DOHH2 (cell line): ENCODE measurements at regions not wholly inside any gene's neighbourhood (a gene's known extent, or its start where the extent isn't known, plus 50 kb on each side); places are given as distances from the start of the nearest gene placed in this dataset.

Experiments
- EZH2phosphoT487 ChIP-seq: fragments of 200-600 bp; sonication (generic); IDR thresholded peaks from 2 replicates; pipeline ENCODE4 v1.6.1; 2017; ENCODE audit warnings: borderline replicate concordance, mild to moderate bottlenecking, antibody characterized with exemption, low read length, moderate library complexity, mixed read lengths
- TF ChIP-seq, protein P1 (sequence below): fragments of 200-600 bp; sonication (generic); IDR thresholded peaks from one replicate; pipeline ENCODE4 v1.5.1; 2014; ENCODE audit warnings: antibody characterized with exemption, mild to moderate bottlenecking, low read depth, low read length; ENCODE audit not compliant: poor library complexity, severe bottlenecking

DNA sequence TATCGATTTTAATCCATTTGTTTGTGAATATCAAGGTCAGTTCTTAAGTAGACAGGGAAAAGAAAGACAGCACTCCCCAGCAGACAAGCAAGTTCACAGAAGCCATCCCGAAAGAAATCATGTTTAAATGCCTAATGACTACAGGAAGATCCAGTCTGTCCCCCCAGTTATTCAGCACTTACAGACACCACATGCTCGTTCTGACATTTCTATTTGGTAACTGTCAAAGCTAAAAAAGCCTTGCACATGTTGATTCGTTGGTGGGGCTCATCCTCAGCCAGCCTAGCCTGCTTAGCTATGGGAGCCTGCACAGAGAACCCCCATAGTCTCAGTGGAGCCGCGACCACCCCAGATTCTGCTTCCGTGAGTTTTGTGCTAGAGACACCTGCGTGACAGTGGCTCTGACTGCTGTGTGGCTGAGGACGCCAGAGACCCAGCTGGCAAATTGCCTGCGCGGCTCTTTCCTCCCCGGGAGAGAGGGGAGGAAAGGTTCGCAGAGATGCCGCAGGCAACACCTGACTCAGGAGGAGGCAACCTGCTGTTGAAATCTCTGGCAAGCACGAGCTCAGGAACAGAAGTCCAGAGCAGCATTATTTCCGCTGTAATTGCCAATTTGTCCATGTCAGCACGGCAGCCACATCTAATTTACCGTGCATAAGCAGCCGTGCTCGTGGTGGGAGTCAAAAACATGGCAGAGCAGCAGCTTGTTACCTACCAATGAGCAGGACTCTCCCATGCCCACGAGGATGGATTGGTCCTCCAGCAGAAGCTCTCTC lies 194.2 kb downstream of the GPAM start:
- TF ChIP-seq, protein P1, sequence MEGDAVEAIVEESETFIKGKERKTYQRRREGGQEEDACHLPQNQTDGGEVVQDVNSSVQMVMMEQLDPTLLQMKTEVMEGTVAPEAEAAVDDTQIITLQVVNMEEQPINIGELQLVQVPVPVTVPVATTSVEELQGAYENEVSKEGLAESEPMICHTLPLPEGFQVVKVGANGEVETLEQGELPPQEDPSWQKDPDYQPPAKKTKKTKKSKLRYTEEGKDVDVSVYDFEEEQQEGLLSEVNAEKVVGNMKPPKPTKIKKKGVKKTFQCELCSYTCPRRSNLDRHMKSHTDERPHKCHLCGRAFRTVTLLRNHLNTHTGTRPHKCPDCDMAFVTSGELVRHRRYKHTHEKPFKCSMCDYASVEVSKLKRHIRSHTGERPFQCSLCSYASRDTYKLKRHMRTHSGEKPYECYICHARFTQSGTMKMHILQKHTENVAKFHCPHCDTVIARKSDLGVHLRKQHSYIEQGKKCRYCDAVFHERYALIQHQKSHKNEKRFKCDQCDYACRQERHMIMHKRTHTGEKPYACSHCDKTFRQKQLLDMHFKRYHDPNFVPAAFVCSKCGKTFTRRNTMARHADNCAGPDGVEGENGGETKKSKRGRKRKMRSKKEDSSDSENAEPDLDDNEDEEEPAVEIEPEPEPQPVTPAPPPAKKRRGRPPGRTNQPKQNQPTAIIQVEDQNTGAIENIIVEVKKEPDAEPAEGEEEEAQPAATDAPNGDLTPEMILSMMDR = no peak
- TF ChIP-seq EZH2phosphoT487 = no peak
